ENCODE measurements at regions not wholly inside any gene's neighbourhood (a gene's known extent, or its start where the extent isn't known, plus 50 kb on each side); places are given as distances from the start of the nearest gene placed in this dataset.

GRCh38 chr3:24641628-24642027 lies 147.0 kb upstream of the THRB start:
- no peaks in the 10 kb centered on the region for H3K9me2 ChIP-seq (ENCODE audit: insufficient read depth)
- no peak overlapping the region for H3K27ac ChIP-seq
- H4K20me1 ChIP-seq (ENCODE audit: insufficient read depth), result no peaks in the 10 kb centered on the region
- intact Hi-C loops (cut with micrococcal nuclease; ENCODE audit: unreplicated experiment), result loop anchor here (2.0 to 5.0 kb wide), 4 partner anchors 36 to 377 kb away; partner anchors contain the start of gene THRB
- no peaks in the 10 kb centered on the region for H3K27me3 ChIP-seq (ENCODE audit: insufficient read depth, low read depth)
- DNase-seq, result no peak
- H3F3A ChIP-seq (ENCODE audit: insufficient read depth, low read depth), result no peaks in the 10 kb centered on the region
- H3K4me2 ChIP-seq, result no peak overlapping the region
- no peak overlapping the region for H3K4me3 ChIP-seq
- CTCF ChIA-PET, result no interaction called here
- TF ChIP-seq, protein P1, sequence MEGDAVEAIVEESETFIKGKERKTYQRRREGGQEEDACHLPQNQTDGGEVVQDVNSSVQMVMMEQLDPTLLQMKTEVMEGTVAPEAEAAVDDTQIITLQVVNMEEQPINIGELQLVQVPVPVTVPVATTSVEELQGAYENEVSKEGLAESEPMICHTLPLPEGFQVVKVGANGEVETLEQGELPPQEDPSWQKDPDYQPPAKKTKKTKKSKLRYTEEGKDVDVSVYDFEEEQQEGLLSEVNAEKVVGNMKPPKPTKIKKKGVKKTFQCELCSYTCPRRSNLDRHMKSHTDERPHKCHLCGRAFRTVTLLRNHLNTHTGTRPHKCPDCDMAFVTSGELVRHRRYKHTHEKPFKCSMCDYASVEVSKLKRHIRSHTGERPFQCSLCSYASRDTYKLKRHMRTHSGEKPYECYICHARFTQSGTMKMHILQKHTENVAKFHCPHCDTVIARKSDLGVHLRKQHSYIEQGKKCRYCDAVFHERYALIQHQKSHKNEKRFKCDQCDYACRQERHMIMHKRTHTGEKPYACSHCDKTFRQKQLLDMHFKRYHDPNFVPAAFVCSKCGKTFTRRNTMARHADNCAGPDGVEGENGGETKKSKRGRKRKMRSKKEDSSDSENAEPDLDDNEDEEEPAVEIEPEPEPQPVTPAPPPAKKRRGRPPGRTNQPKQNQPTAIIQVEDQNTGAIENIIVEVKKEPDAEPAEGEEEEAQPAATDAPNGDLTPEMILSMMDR (conservative IDR thresholded peaks at IDR 0.05), result no peak
- TF ChIP-seq EZH2 (IDR thresholded peaks at IDR 0.05; ENCODE audit: low read depth), result no peak
- H3K36me3 ChIP-seq (ENCODE audit: low read depth), result no peaks in the 10 kb centered on the region
- no peaks in the 10 kb centered on the region for H3K79me2 ChIP-seq (ENCODE audit: low read depth)
- H3K9me3 ChIP-seq (ENCODE audit: insufficient read depth, low read depth), result no peaks in the 10 kb centered on the region; the same call in 1 of the 2 replicates
- H2AFZ ChIP-seq, result peak overlapping the region; percentile 18; the same call in 1 of the 2 replicates
- BruUV-seq (replicated peaks), result no TSS peak
- no peaks in the 10 kb centered on the region for H3K4me1 ChIP-seq (replicated peaks; ENCODE audit: insufficient read depth)
- POLR2A ChIA-PET (ENCODE audit: unreplicated experiment), result interaction anchor here (0.7 kb wide), 1 partner anchor 90 kb away, joined by 3 read pairs; no protein-coding TSS in a partner anchor

- Histone ChIP-seq H3K9me2 (ENCODE audit: insufficient read depth) (no peaks in the 10 kb centered on the region), H3K9me3 (ENCODE audit: insufficient read depth, low read depth) (no peaks in the 10 kb centered on the region; the same call in 1 of the 2 replicates), H3K79me2 (ENCODE audit: low read depth) (no peaks in the 10 kb centered on the region), H3K36me3 (ENCODE audit: low read depth) (no peaks in the 10 kb centered on the region), H3F3A (ENCODE audit: insufficient read depth, low read depth) (no peaks in the 10 kb centered on the region; the same call in 1 of the 2 replicates), H3K27ac (no peak overlapping the region), H3K4me1 (replicated peaks; ENCODE audit: insufficient read depth) (no peaks in the 10 kb centered on the region), H3K4me3 (no peak overlapping the region), H3K4me2 (no peak overlapping the region), H4K20me1 (ENCODE audit: insufficient read depth) (no peaks in the 10 kb centered on the region; the same call in 1 of the 2 replicates), H2AFZ (no peak overlapping the region), H3K27me3 (ENCODE audit: insufficient read depth, low read depth) (no peaks in the 10 kb centered on the region)
- DNase-seq, result no peak
- ChIA-PET CTCF (no interaction called here), POLR2A (ENCODE audit: unreplicated experiment) (no interaction called here)
- intact Hi-C loops (cut with micrococcal nuclease; ENCODE audit: unreplicated experiment), result no loop called here
- TF ChIP-seq, protein P1 (conservative IDR thresholded peaks at IDR 0.05), result no peak
- TF ChIP-seq EZH2 (IDR thresholded peaks at IDR 0.05; ENCODE audit: low read depth), result no peak
- no TSS peak for BruUV-seq (replicated peaks)
Observed at GRCh38 chr3:24645047-24645446, 150.4 kb upstream of the THRB start.

DNA sequence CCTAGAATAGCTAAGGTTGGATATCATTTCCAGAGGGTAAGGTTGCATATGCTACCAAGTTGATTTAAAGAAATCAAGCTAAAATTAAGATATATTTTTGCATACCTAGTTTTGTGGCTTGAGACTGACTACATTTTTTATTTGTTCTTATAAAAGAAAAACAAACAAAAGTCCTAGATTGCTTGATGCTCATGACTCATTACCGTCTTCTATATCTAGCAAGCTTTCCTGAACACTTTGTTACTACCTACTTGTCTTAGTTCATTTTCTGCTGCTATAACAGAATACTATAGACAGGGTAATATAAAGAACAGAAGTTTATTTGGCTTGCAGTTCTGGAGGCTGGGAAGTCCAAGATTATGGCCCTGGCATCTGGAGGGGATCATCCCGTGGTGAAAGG lies 152.1 kb upstream of the THRB start:
- ChIA-PET CTCF (no interaction called here), POLR2A (ENCODE audit: unreplicated experiment) (no interaction called here)
- Histone ChIP-seq H4K20me1 (ENCODE audit: insufficient read depth) (no peaks in the 10 kb centered on the region; the same call in 1 of the 2 replicates), H3K9me2 (ENCODE audit: insufficient read depth) (no peaks in the 10 kb centered on the region), H2AFZ (no peak overlapping the region), H3K27me3 (ENCODE audit: insufficient read depth, low read depth) (no peaks in the 10 kb centered on the region), H3K4me1 (replicated peaks; ENCODE audit: insufficient read depth) (no peaks in the 10 kb centered on the region), H3K4me3 (no peak overlapping the region), H3F3A (ENCODE audit: insufficient read depth, low read depth) (no peaks in the 10 kb centered on the region; the same call in 1 of the 2 replicates), H3K4me2 (no peak overlapping the region), H3K27ac (no peak overlapping the region), H3K9me3 (ENCODE audit: insufficient read depth, low read depth) (no peaks in the 10 kb centered on the region), H3K36me3 (ENCODE audit: low read depth) (no peaks in the 10 kb centered on the region), H3K79me2 (ENCODE audit: low read depth) (no peaks in the 10 kb centered on the region)
- TF ChIP-seq EZH2 (IDR thresholded peaks at IDR 0.05; ENCODE audit: low read depth), result no peak
- TF ChIP-seq, protein P1 (conservative IDR thresholded peaks at IDR 0.05), result no peak
- intact Hi-C loops (cut with micrococcal nuclease; ENCODE audit: unreplicated experiment), result no loop called here
- no peak for DNase-seq
- BruUV-seq (replicated peaks), result no TSS peak

All from PC-9 (cell line).